ENCODE measurements at regions not wholly inside any gene's neighbourhood (a gene's known extent, or its start where the extent isn't known, plus 50 kb on each side); places are given as distances from the start of the nearest gene placed in this dataset.
"Not testable (repeated sequence)": the region's sequence is repeated elsewhere in the genome, so short reads cannot be mapped to it uniquely, and the experiment has no call there.

DNA sequence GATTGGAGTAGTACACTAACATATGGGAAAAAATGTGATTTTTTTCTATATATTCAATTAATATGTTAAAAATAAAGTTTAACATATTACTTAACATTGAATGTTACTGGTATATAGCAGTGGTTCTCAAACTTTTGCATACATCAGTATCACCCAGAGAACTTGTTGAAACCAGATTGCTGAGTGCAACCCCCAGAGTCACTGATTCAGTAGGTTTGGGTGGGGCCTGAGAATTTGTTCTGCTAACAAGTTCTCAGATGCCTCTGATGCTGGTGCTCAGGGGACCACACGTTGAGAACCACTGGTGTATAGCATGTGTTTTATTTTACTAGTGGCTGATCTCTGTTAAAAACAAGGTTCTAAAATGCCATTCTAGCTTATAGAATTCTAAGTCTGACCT is 161.9 kb downstream of the HHIPL2 start:
- DNase-seq (ENCODE audit: low spot score): no peak
- TF ChIP-seq, protein P1, sequence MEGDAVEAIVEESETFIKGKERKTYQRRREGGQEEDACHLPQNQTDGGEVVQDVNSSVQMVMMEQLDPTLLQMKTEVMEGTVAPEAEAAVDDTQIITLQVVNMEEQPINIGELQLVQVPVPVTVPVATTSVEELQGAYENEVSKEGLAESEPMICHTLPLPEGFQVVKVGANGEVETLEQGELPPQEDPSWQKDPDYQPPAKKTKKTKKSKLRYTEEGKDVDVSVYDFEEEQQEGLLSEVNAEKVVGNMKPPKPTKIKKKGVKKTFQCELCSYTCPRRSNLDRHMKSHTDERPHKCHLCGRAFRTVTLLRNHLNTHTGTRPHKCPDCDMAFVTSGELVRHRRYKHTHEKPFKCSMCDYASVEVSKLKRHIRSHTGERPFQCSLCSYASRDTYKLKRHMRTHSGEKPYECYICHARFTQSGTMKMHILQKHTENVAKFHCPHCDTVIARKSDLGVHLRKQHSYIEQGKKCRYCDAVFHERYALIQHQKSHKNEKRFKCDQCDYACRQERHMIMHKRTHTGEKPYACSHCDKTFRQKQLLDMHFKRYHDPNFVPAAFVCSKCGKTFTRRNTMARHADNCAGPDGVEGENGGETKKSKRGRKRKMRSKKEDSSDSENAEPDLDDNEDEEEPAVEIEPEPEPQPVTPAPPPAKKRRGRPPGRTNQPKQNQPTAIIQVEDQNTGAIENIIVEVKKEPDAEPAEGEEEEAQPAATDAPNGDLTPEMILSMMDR (IDR thresholded peaks at IDR 0.05; ENCODE audit: borderline replicate concordance, control extremely low read depth, extremely low read depth, insufficient read depth, missing control alignments): no peak
- in situ Hi-C loops (cut with MboI; ENCODE audit: low sequenced_read_pairs, unreplicated experiment): no loop called here

DNA sequence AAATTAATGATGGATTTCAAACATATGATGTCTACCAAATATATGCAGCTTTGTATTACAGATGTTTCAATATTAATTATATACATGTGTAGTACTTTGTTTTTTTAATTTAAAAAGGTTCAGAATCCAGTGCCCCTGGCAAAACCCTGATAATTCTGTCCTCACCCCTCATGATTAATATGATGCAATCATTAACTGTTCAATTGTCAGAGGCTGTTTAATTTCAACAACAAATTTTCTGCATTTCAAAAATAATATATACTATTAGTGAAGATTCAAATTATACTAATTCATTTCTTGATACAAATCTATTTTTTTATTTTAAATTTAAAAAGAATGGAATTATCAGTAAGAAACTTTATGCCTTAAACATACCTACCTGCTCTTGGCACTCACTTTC is 162.6 kb downstream of the HHIPL2 start:
- TF ChIP-seq, protein P1 (IDR thresholded peaks at IDR 0.05; ENCODE audit: borderline replicate concordance, control extremely low read depth, extremely low read depth, insufficient read depth, missing control alignments): no peak
- in situ Hi-C loops (cut with MboI; ENCODE audit: low sequenced_read_pairs, unreplicated experiment): no loop called here

DNA sequence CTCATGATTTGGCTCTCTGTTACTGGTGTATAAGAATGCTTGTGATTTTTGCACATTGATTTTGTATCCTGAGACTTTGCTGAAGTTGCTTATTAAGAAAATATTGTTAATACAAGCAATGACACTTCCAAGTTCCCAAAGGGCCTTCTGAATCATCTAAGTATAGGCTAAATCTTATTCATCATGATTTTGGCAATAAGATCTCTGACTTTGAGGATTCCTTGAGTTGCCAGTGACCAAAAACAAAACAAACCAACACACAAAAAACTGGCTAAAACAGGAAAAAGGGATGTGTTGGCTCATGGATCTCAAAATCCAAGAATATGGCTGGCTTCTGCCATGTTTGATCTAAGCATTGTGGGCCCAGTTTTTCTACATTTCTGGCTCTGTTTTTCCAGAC is 163.4 kb downstream of the HHIPL2 start:
- in situ Hi-C loops (cut with MboI; ENCODE audit: low sequenced_read_pairs, unreplicated experiment): no loop called here
- TF ChIP-seq, protein P1 (IDR thresholded peaks at IDR 0.05; ENCODE audit: borderline replicate concordance, control extremely low read depth, extremely low read depth, insufficient read depth, missing control alignments): no peak
- DNase-seq (ENCODE audit: low spot score): no peak

More for the DNA sequence above, 162.6 kb downstream of the HHIPL2 start:
- no peak for DNase-seq (ENCODE audit: low spot score)

DNA sequence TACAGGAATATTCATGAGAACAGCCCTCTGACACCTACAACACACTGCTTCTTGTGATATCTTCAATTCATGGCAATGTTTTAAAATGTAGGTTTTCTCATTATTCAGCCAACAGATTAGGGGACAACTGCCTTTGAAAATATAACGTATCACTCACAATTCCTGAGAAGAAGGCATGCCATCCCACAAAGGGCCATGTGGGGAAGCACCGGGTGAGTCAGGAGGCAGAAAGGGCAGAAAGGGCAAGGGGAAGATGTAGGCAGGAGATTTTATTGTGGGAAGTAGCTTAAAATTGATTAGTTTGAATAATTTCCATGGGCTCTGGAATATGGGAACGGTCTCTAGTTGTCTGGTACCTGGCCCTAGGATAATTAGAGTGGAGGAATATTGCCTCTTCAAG is 165.7 kb downstream of the HHIPL2 start:
- no peak for DNase-seq (ENCODE audit: low spot score)
- TF ChIP-seq, protein P1 (IDR thresholded peaks at IDR 0.05; ENCODE audit: borderline replicate concordance, control extremely low read depth, extremely low read depth, insufficient read depth, missing control alignments): no peak

DNA sequence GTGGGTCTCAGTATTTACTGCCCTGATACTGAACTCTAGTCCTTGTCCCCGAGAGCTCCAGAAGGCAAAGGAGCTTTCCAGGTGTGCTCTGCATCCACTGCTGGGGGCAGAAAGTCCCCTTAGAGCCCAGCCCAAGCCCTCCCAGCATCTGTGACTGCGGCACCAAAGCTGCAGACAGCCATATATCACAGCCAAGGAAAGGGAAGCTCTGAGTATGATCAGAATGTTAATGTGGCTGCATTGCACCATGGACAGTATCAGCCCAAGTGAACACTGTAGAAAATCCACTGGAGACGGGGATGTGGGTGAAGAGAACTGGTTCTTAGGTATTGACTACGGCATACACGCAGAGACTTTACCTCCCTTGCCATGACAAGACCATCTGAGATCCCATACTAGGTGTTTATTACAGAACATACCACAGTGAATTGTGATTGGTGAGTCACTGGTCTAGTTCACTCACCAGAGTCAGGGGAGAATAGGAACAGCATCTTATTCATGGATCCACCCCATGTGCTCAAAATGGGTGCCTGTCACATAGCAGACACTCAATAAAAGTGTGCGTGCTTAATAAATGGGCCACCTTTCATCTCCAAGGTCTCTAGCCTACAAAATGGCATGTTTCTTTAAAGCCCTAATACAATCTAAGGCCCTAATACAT is 170.3 kb downstream of the HHIPL2 start:
- TF ChIP-seq, protein P1 (IDR thresholded peaks at IDR 0.05; ENCODE audit: borderline replicate concordance, control extremely low read depth, extremely low read depth, insufficient read depth, missing control alignments): no peak
- no peak for DNase-seq (ENCODE audit: low spot score)
- in situ Hi-C loops (cut with MboI; ENCODE audit: low sequenced_read_pairs, unreplicated experiment): no loop called here

More for the DNA sequence above, 165.7 kb downstream of the HHIPL2 start:
- in situ Hi-C loops (cut with MboI; ENCODE audit: low sequenced_read_pairs, unreplicated experiment): no loop called here

DNA sequence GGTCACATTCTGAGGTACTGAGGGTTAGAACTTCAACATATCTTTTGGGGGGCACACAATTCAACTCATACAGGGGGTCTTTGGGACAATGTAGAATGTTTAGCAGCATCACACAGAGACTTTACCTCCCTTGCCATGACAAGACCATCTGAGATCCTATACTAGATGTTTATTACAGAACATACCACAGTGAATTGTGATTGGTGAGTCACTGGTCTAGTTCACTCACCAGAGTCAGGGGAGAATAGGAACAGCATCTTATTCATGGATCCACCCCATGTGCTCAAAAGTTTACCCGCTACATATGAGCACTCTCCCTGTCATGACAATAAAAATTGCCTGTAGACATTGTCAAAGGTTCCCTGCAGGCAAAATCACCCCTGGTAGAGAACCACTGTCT is 171.1 kb downstream of the HHIPL2 start:
- DNase-seq (ENCODE audit: low spot score); in situ Hi-C loops (cut with MboI; ENCODE audit: low sequenced_read_pairs, unreplicated experiment): not testable (repeated sequence)

DNA sequence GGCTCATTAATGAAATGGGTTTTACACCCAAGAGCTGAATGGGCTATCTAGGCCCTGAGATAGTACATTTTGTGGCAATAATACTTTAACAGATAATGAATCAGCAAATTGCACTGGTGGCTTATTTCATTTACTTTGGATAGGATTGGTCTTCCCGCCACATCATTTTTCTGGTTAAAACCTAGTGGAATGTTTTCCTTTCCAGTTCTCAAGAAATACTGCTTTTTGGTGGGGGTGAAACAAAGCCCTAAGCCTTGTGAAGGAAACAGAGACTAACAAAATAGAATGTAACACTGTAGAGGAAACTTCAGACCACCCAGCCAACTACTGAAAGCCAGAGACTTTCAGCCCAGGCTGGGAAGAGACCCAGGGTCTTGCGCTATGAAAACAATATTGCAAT is 172.2 kb downstream of the HHIPL2 start:
- TF ChIP-seq, protein P1 (IDR thresholded peaks at IDR 0.05; ENCODE audit: borderline replicate concordance, control extremely low read depth, extremely low read depth, insufficient read depth, missing control alignments): no peak
- DNase-seq (ENCODE audit: low spot score): no peak
- in situ Hi-C loops (cut with MboI; ENCODE audit: low sequenced_read_pairs, unreplicated experiment): no loop called here

All from GM13976 (cell line).